B cell (primary cell): ENCODE measurements at regions not wholly inside any gene's neighbourhood (a gene's known extent, or its start where the extent isn't known, plus 50 kb on each side); places are given as distances from the start of the nearest gene placed in this dataset.
"Not testable (repeated sequence)": the region's sequence is repeated elsewhere in the genome, so short reads cannot be mapped to it uniquely, and the experiment has no call there.

ENCODE experiments used
- ATAC-seq: fragments of 200-7000 bp; cut with Tn5 transposase; one replicate; pipeline ENCODE4 v1.10.0; 2021; ENCODE audit warnings: low read depth, mild to moderate bottlenecking, moderate number of reproducible peaks, moderate library complexity
- CTCF ChIA-PET: fragments of 350-600 bp; sonication (Branson Sonifier 250); formaldehyde crosslinking; loops from one replicate; lab custom pipeline; 2021; ENCODE audit warnings: antibody characterized with exemption, inconsistent platforms; lab: Charles Lee
- POLR2A ChIA-PET: fragments of 350-600 bp; sonication (Branson Sonifier 250); formaldehyde crosslinking; loops from one replicate; lab custom pipeline; 2021; ENCODE audit warnings: antibody characterized with exemption; lab: Charles Lee
- DNase-seq: peaks from one replicate; pipeline ENCODE4 v3.0.0; 2013
- H2AFZ ChIP-seq: 2 replicates; pipeline ENCODE4 v1.6.1; 2012; ENCODE audit warnings: mild to moderate bottlenecking, low read depth, low read length; ENCODE audit not compliant: insufficient read depth, poor library complexity, severe bottlenecking
- H3K27ac ChIP-seq, 2 donors: 1 replicate in 1 of 2; 2 replicates in 1 of 2; pipeline ENCODE4 v1.5.1; 2012 to 2013; ENCODE audit warnings: low read length in 2 of 2, mild to moderate bottlenecking in 2 of 2, moderate library complexity in 1 of 2
- H3K27me3 ChIP-seq, 4 experiments: fragments of 200-600 bp in 1 of 4; sonication (generic) in 1 of 4; replicated peaks in 1 of 4; 1 replicate in 2 of 4; 2 replicates in 2 of 4; pipeline versions ENCODE4 v1.6.1 to v1.7.0; 2013 to 2016; ENCODE audit warnings: low read length in 3 of 4, mild to moderate bottlenecking in 2 of 4, mixed read lengths in 1 of 4, moderate library complexity in 1 of 4; ENCODE audit not compliant: insufficient read depth in 4 of 4, control insufficient read depth in 3 of 4; ENCODE audit errors: control extremely low read depth in 1 of 4
- H3K36me3 ChIP-seq, 2 experiments: replicated peaks in 1 of 2; 1 replicate in 1 of 2; 2 replicates in 1 of 2; pipeline versions ENCODE4 v1.6.1 to v1.7.1; 2013; ENCODE audit warnings: low read length in 1 of 2; ENCODE audit not compliant: insufficient read depth in 2 of 2, control insufficient read depth in 1 of 2; ENCODE audit errors: control extremely low read depth in 1 of 2, extremely low read depth in 1 of 2
- H3K4me1 ChIP-seq, 2 donors: fragments of 200-600 bp in 1 of 2; sonication (generic) in 1 of 2; 1 replicate in 1 of 2; 2 replicates in 1 of 2; pipeline versions ENCODE4 v1.5.1 to v1.6.1; 2013 to 2017; ENCODE audit warnings: low read length in 2 of 2; ENCODE audit not compliant: control insufficient read depth in 2 of 2, insufficient read depth in 2 of 2
- H3K4me2 ChIP-seq: replicated peaks from 2 replicates; pipeline ENCODE3; 2012; ENCODE audit warnings: mild to moderate bottlenecking, low read depth, low read length; ENCODE audit not compliant: poor library complexity, severe bottlenecking
- H3K4me3 ChIP-seq, 5 experiments: fragments of 200-600 bp in 1 of 5; sonication (generic) in 1 of 5; 1 replicate in 3 of 5; 2 replicates in 2 of 5; pipeline versions ENCODE4 v1.5.1 to v1.7.0; 2011 to 2016; ENCODE audit warnings: low read length in 4 of 5, mild to moderate bottlenecking in 4 of 5, low read depth in 2 of 5, control low read depth in 1 of 5, moderate library complexity in 1 of 5; ENCODE audit not compliant: insufficient read depth in 1 of 5; ENCODE audit errors: control extremely low read depth in 1 of 5, extremely low read depth in 1 of 5
- H3K79me2 ChIP-seq: fragments of 200-600 bp; sonication (generic); one replicate; pipeline ENCODE4 v1.6.0; 2016; ENCODE audit warnings: low read length; ENCODE audit not compliant: control insufficient read depth, insufficient read depth
- H3K9ac ChIP-seq: fragments of 200-600 bp; sonication (generic); 2 replicates; pipeline ENCODE4 v1.6.1; 2017; ENCODE audit warnings: mild to moderate bottlenecking, low read length, moderate library complexity
- H3K9me3 ChIP-seq, 3 donors: one replicate each; pipeline versions ENCODE4 v1.6.1 to v1.7.1; 2013; ENCODE audit warnings: low read length in 2 of 3; ENCODE audit not compliant: control insufficient read depth in 2 of 3, insufficient read depth in 1 of 3; ENCODE audit errors: control extremely low read depth in 1 of 3
- H4K20me1 ChIP-seq: 2 replicates; pipeline ENCODE4 v1.6.0; 2012; ENCODE audit warnings: mild to moderate bottlenecking, low read length; ENCODE audit not compliant: insufficient read depth, control insufficient read depth, poor library complexity, severe bottlenecking
- H3K27ac Mint-ChIP-seq: one replicate; pipeline ENCODE4 v1.8.0; 2021; ENCODE audit warnings: mixed read lengths
- H3K27me3 Mint-ChIP-seq: one replicate; pipeline ENCODE4 v1.8.0; 2021; ENCODE audit warnings: mixed read lengths
- H3K4me1 Mint-ChIP-seq: one replicate; pipeline ENCODE4 v1.8.0; 2021; ENCODE audit warnings: mixed read lengths
- H3K4me3 Mint-ChIP-seq: one replicate; pipeline ENCODE4 v1.8.0; 2021; ENCODE audit warnings: mixed read lengths
- H3K9me3 Mint-ChIP-seq: one replicate; pipeline ENCODE4 v1.8.0; 2022; ENCODE audit warnings: mixed read lengths; ENCODE audit not compliant: insufficient read depth
- CTCF ChIP-seq: fragments of 200-600 bp; IDR thresholded peaks from one replicate; pipeline ENCODE4 v1.8.0; 2022; ENCODE audit warnings: antibody characterized with exemption, mild to moderate bottlenecking
- EZH2 ChIP-seq: IDR thresholded peaks from 2 replicates; pipeline ENCODE4 v1.6.1; 2012; ENCODE audit warnings: borderline replicate concordance, low read depth, mild to moderate bottlenecking, moderate library complexity, low read length; ENCODE audit not compliant: insufficient read depth, poor library complexity, severe bottlenecking
- WGBS: methylation state at CpG from one replicate; pipeline ENCODE4 v1.1.5; 2013; ENCODE audit warnings: missing lambda C conversion rate; ENCODE audit not compliant: insufficient coverage; 5-methylcytosine and 5-hydroxymethylcytosine counted together
- intact Hi-C: fragments of 100-400 bp; cut with micrococcal nuclease; formaldehyde crosslinking; loops from one replicate; pipeline ENCODE4 v1.10.0; 2022

- Histone ChIP-seq H4K20me1 (no peaks in the 10 kb centered on the region), H3K4me2 (no peak overlapping the region), H3K9me3 (peaks cover 0 to 7% (median 0%) of the 10 kb centered on the region in 3 donors), H3K79me2 (no peaks in the 10 kb centered on the region), H3K4me1 (no peaks in the 10 kb centered on the region), H3K9ac (no peak overlapping the region), H3K27me3 (no peaks in the 10 kb centered on the region), H3K36me3 (no peaks in the 10 kb centered on the region), H3K4me3 (no peak overlapping the region), H3K27ac (no peak overlapping the region), H2AFZ (no peak overlapping the region)
- ChIA-PET CTCF (no interaction called here), POLR2A (no interaction called here)
- H3K4me1 Mint-ChIP-seq: no peaks in the 10 kb centered on the region
- no peaks in the 10 kb centered on the region for H3K9me3 Mint-ChIP-seq
- ATAC-seq (no peak), DNase-seq (no peak)
- H3K4me3 Mint-ChIP-seq: no peak overlapping the region
- intact Hi-C loops: no loop called here
- no peak overlapping the region for H3K27ac Mint-ChIP-seq
- WGBS: no CpG with 5 or more reads among the region's 5 CpGs
- H3K27me3 Mint-ChIP-seq: no peaks in the 10 kb centered on the region
- TF ChIP-seq EZH2: no peak
- TF ChIP-seq CTCF: no peak
Observed at GRCh38 chr1:194361374-194362131, 1175.1 kb upstream of the B3GALT2 start.

- peaks cover 0 to 7% (median 0%) of the 10 kb centered on the region in 3 donors for H3K9me3 ChIP-seq
- Mint-ChIP-seq H3K4me3 (no peak overlapping the region), H3K9me3 (no peaks in the 10 kb centered on the region), H3K27ac (no peak overlapping the region), H3K27me3 (no peaks in the 10 kb centered on the region), H3K4me1 (no peaks in the 10 kb centered on the region)
- intact Hi-C loops: no loop called here
- no peaks in the 10 kb centered on the region for H3K36me3 ChIP-seq
- no peaks in the 10 kb centered on the region for H4K20me1 ChIP-seq
- H3K4me2 ChIP-seq: no peak overlapping the region
- ChIA-PET POLR2A (no interaction called here), CTCF (no interaction called here)
- TF ChIP-seq CTCF: no peak
- H3K4me1 ChIP-seq: no peaks in the 10 kb centered on the region
- H2AFZ ChIP-seq: no peak overlapping the region
- H3K9ac ChIP-seq: no peak overlapping the region
- no peak for DNase-seq
- no peak for ATAC-seq
- no peak overlapping the region for H3K27ac ChIP-seq
- 97% methylated on average over 22 of the region's 26 CpGs for WGBS
- H3K27me3 ChIP-seq: no peaks in the 10 kb centered on the region
- H3K79me2 ChIP-seq: no peaks in the 10 kb centered on the region
- H3K4me3 ChIP-seq: no peak overlapping the region
Observed at GRCh38 chr1:194358208-194358581, 1171.8 kb upstream of the B3GALT2 start.

- H2AFZ ChIP-seq, H3K9ac ChIP-seq, H3K4me3 ChIP-seq, H3K27me3 ChIP-seq, H3K36me3 ChIP-seq, POLR2A ChIA-PET, H3K4me1 Mint-ChIP-seq, H4K20me1 ChIP-seq, CTCF ChIA-PET, H3K4me3 Mint-ChIP-seq, H3K9me3 Mint-ChIP-seq, H3K79me2 ChIP-seq, intact Hi-C loops, H3K27me3 Mint-ChIP-seq, H3K27ac ChIP-seq, H3K4me1 ChIP-seq, H3K4me2 ChIP-seq, H3K27ac Mint-ChIP-seq, H3K9me3 ChIP-seq, DNase-seq, ATAC-seq: not testable (repeated sequence)
- 98% methylated on average over 20 of the region's 25 CpGs for WGBS
Observed at GRCh38 chr1:194357573-194358207, 1171.3 kb upstream of the B3GALT2 start.
